ENCODE measurements at regions not wholly inside any gene's neighbourhood (a gene's known extent, or its start where the extent isn't known, plus 50 kb on each side); places are given as distances from the start of the nearest gene placed in this dataset.

DNA sequence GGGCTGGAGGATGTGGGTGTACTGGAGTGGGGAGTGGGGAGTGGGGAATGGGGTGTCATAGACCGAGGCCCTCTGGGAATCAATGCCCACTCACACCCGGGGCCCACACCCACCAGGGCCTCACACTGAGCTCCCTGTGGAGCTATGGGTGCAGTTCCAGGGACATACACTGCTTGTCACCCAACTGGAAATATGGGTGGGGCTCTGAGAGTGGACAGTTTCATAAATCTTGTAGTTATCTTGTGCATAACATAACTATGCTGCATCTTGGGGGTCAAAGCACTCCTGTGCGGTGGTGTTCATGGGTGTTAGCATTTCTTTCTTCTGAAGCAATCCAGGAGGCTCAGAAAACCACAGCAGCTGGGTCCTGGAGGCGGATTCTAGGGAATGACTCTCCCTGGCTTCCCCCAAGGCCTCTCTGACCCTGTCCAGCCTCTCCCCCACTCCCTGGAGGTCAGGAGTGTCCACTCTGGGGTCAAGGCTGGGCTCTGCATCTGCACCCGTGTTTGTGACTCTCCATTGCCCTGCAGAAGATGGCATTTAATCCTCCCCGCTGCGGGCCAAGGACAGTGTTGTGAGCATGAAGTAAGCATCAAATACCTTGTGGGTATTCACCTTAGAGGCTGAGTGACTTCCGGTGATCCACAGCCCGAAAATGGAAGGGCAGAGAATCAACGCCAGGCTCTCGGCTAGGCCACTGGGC lies 172.5 kb downstream of the CTTN start:
- TF ChIP-seq CTCF (IDR thresholded peaks at IDR 0.05) (no peak), POLR2A (IDR thresholded peaks at IDR 0.05) (no peak)
